ENCODE measurements at regions not wholly inside any gene's neighbourhood (a gene's known extent, or its start where the extent isn't known, plus 50 kb on each side); places are given as distances from the start of the nearest gene placed in this dataset.
"Not testable (repeated sequence)": the region's sequence is repeated elsewhere in the genome, so short reads cannot be mapped to it uniquely, and the experiment has no call there.

DNA sequence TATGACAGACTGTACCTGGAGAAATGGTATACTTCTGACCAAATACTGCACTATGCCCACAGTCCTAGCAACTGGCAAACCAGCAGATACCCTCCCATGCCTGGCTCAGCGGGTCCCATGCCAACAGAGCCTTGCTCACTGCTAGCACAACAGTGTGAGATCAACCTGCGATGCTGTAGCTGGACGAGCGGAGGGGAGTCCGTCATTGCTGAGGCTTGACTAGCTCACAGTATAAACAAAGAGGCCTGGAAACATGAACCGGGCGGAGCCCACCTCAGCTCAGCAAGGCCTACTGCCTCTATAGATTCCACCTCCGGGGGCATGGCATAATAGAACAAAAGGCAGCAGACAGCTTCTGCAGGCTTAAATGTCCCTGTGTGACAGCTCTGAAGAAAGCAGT, 93.2 kb upstream of the CAB39 start:
- Histone ChIP-seq H3K4me1 (ENCODE audit: control insufficient read depth, insufficient read depth, low read length) (no peaks in the 10 kb centered on the region), H3K9me3 (ENCODE audit: control insufficient read depth, insufficient read depth, low read depth, low read length) (no peaks in the 10 kb centered on the region), H3K36me3 (ENCODE audit: control insufficient read depth in 2 of 2, insufficient read depth in 1 of 2, low read length in 2 of 2) (no peaks in the 10 kb centered on the region), H3K27ac (ENCODE audit: extremely low read depth, low read depth, low read length) (no peak overlapping the region), H3K4me3 (ENCODE audit: low read depth, low read length) (no peak overlapping the region)
- CTCF ChIA-PET, result interaction anchor here (1.1 to 1.5 kb wide), 2 partner anchors 9 to 58 kb away, joined by 4 to 5 read pairs; no protein-coding TSS in a partner anchor
- POLR2A ChIA-PET, result no interaction called here
- TF ChIP-seq, protein P1, sequence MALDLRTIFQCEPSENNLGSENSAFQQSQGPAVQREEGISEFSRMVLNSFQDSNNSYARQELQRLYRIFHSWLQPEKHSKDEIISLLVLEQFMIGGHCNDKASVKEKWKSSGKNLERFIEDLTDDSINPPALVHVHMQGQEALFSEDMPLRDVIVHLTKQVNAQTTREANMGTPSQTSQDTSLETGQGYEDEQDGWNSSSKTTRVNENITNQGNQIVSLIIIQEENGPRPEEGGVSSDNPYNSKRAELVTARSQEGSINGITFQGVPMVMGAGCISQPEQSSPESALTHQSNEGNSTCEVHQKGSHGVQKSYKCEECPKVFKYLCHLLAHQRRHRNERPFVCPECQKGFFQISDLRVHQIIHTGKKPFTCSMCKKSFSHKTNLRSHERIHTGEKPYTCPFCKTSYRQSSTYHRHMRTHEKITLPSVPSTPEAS (tag by site-specific recombination; IDR thresholded peaks at IDR 0.05), result no peak
- TF ChIP-seq, protein P2, sequence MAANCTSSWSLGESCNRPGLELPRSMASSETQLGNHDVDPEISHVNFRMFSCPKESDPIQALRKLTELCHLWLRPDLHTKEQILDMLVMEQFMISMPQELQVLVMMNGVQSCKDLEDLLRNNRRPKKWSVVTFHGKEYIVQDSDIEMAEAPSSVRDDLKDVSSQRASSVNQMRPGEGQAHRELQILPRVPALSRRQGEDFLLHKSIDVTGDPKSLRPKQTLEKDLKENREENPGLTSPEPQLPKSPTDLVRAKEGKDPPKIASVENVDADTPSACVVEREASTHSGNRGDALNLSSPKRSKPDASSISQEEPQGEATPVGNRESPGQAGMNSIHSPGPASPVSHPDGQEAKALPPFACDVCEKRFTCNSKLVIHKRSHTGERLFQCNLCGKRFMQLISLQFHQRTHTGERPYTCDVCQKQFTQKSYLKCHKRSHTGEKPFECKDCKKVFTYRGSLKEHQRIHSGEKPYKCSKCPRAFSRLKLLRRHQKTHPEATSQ (tag by site-specific recombination; IDR thresholded peaks at IDR 0.05), result no peak
- no peak for TF ChIP-seq ZBTB17 (tag by site-specific recombination; IDR thresholded peaks at IDR 0.05)
- TF ChIP-seq ZNF174 (tag by site-specific recombination; IDR thresholded peaks at IDR 0.05), result no peak
- no peak for TF ChIP-seq SP7 (tag by site-specific recombination; IDR thresholded peaks at IDR 0.05)
- TF ChIP-seq ZNF24 (tag by site-specific recombination; IDR thresholded peaks at IDR 0.05), result no peak
- no peak for TF ChIP-seq ZNF670 (tag by site-specific recombination; IDR thresholded peaks at IDR 0.05; ENCODE audit: low read depth)
- TF ChIP-seq ZNF707 (tag by site-specific recombination; IDR thresholded peaks at IDR 0.05), result no peak
- TF ChIP-seq ZNF623 (tag by site-specific recombination; IDR thresholded peaks at IDR 0.05), result no peak
- TF ChIP-seq ZNF626 (tag by site-specific recombination; IDR thresholded peaks at IDR 0.05), result no peak
- TF ChIP-seq KLF10 (tag by site-specific recombination; IDR thresholded peaks at IDR 0.05), result no peak
- no peak for TF ChIP-seq ZNF530 (tag by site-specific recombination; IDR thresholded peaks at IDR 0.05; ENCODE audit: low read depth)
- TF ChIP-seq ZNF214 (tag by site-specific recombination; IDR thresholded peaks at IDR 0.05; ENCODE audit: borderline replicate concordance), result no peak
- TF ChIP-seq GLIS2 (tag by site-specific recombination; IDR thresholded peaks at IDR 0.05), result no peak
- no peak for TF ChIP-seq EGR2 (tag by site-specific recombination; IDR thresholded peaks at IDR 0.05; ENCODE audit: low read depth)

DNA sequence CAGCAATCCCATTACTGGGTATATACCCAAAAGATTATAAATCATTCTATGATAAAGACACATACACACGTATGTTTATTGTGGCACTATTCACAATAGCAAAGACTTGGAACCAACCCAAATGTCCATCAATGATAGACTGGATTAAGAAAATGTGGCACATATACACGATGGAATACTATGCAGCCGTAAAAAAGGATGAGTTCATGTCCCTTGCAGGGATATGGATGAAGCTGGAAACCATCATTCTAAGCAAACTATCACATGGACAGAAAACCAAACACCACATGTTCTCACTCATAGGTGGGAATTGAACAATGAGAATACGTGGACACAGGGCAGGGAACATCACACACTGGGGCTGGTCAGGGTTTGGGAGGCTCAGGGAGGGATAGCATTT, 87.4 kb upstream of the CAB39 start:
- H3K9me3 ChIP-seq (ENCODE audit: control insufficient read depth, insufficient read depth, low read depth, low read length); H3K36me3 ChIP-seq (ENCODE audit: control insufficient read depth in 2 of 2, insufficient read depth in 1 of 2, low read length in 2 of 2); H3K4me3 ChIP-seq (ENCODE audit: low read depth, low read length); H3K4me1 ChIP-seq (ENCODE audit: control insufficient read depth, insufficient read depth, low read length); H3K27ac ChIP-seq (ENCODE audit: extremely low read depth, low read depth, low read length); POLR2A ChIA-PET: not testable (repeated sequence)
- peak; percentile 89 for TF ChIP-seq ZNF146 (tag by site-specific recombination; IDR thresholded peaks at IDR 0.05)
- CTCF ChIA-PET, result interaction anchor here (1.5 kb wide), 1 partner anchor 559 kb away, joined by 4 read pairs; no protein-coding TSS in a partner anchor

DNA sequence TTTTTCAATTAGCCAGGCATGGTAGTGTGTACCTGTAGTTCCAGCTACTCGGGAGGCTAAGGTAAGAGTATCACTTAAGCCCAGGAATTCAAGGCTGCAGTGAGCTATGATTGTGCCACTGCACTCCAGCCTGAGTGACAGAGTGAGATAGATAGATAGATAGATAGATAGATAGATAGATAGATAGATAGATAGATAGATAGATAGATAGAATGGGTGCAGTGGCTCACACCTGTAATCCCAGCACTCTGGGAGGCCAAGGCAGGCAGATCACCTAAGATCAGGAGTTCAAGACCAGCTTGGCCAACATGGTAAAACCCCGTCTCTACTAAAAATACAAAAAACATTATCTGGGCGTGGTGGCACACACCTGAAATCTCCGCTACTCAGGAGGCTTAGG, 85.6 kb upstream of the CAB39 start:
- H3K36me3 ChIP-seq (ENCODE audit: control insufficient read depth in 2 of 2, insufficient read depth in 1 of 2, low read length in 2 of 2); POLR2A ChIA-PET; H3K4me1 ChIP-seq (ENCODE audit: control insufficient read depth, insufficient read depth, low read length); H3K4me3 ChIP-seq (ENCODE audit: low read depth, low read length); H3K27ac ChIP-seq (ENCODE audit: extremely low read depth, low read depth, low read length); H3K9me3 ChIP-seq (ENCODE audit: control insufficient read depth, insufficient read depth, low read depth, low read length): not testable (repeated sequence)
- CTCF ChIA-PET, result interaction anchor here (1.4 kb wide), 1 partner anchor 16 kb away, joined by 4 read pairs; no protein-coding TSS in a partner anchor

Data from HEK293 (cell line).